Neural cell (in vitro differentiated cells): ENCODE measurements at regions not wholly inside any gene's neighbourhood (a gene's known extent, or its start where the extent isn't known, plus 50 kb on each side); places are given as distances from the start of the nearest gene placed in this dataset.

Experiments
- EP300 ChIP-seq: fragments of 450-650 bp; conservative IDR thresholded peaks from 2 replicates; pipeline ENCODE4 v1.6.1; 2014; ENCODE audit warnings: antibody characterized with exemption, mild to moderate bottlenecking, moderate library complexity; ENCODE audit not compliant: poor library complexity, severe bottlenecking
- EZH2 ChIP-seq: fragments of 200-600, 300-800 bp; shearing (Covaris generic), sonication (generic); IDR thresholded peaks from 2 replicates; pipeline ENCODE4 v1.6.1; 2014; ENCODE audit warnings: antibody characterized with exemption, low read length, borderline replicate concordance, mild to moderate bottlenecking; ENCODE audit not compliant: insufficient read depth, poor library complexity, severe bottlenecking
- POLR2AphosphoS5 ChIP-seq: IDR thresholded peaks from 2 replicates; pipeline ENCODE4 v1.6.1; 2012
- RAD21 ChIP-seq: fragments of 450-650 bp; conservative IDR thresholded peaks from 2 replicates; pipeline ENCODE4 v1.6.1; 2014; ENCODE audit warnings: antibody characterized with exemption, mild to moderate bottlenecking, moderate library complexity
- TF ChIP-seq, protein P1 (sequence below): fragments of 450-650 bp; IDR thresholded peaks from 2 replicates; pipeline ENCODE4 v1.5.1; 2014; ENCODE audit warnings: antibody characterized with exemption, mild to moderate bottlenecking, moderate library complexity; ENCODE audit not compliant: poor library complexity, severe bottlenecking
- TF ChIP-seq, protein P2 (sequence below): IDR thresholded peaks from 2 replicates; pipeline ENCODE4 v1.6.1; 2012; ENCODE audit warnings: borderline replicate concordance

- TF ChIP-seq, protein P1, sequence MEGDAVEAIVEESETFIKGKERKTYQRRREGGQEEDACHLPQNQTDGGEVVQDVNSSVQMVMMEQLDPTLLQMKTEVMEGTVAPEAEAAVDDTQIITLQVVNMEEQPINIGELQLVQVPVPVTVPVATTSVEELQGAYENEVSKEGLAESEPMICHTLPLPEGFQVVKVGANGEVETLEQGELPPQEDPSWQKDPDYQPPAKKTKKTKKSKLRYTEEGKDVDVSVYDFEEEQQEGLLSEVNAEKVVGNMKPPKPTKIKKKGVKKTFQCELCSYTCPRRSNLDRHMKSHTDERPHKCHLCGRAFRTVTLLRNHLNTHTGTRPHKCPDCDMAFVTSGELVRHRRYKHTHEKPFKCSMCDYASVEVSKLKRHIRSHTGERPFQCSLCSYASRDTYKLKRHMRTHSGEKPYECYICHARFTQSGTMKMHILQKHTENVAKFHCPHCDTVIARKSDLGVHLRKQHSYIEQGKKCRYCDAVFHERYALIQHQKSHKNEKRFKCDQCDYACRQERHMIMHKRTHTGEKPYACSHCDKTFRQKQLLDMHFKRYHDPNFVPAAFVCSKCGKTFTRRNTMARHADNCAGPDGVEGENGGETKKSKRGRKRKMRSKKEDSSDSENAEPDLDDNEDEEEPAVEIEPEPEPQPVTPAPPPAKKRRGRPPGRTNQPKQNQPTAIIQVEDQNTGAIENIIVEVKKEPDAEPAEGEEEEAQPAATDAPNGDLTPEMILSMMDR = no peak
- TF ChIP-seq EZH2 (no peak), POLR2AphosphoS5 (no peak), RAD21 (no peak), EP300 (no peak)
- TF ChIP-seq, protein P2, sequence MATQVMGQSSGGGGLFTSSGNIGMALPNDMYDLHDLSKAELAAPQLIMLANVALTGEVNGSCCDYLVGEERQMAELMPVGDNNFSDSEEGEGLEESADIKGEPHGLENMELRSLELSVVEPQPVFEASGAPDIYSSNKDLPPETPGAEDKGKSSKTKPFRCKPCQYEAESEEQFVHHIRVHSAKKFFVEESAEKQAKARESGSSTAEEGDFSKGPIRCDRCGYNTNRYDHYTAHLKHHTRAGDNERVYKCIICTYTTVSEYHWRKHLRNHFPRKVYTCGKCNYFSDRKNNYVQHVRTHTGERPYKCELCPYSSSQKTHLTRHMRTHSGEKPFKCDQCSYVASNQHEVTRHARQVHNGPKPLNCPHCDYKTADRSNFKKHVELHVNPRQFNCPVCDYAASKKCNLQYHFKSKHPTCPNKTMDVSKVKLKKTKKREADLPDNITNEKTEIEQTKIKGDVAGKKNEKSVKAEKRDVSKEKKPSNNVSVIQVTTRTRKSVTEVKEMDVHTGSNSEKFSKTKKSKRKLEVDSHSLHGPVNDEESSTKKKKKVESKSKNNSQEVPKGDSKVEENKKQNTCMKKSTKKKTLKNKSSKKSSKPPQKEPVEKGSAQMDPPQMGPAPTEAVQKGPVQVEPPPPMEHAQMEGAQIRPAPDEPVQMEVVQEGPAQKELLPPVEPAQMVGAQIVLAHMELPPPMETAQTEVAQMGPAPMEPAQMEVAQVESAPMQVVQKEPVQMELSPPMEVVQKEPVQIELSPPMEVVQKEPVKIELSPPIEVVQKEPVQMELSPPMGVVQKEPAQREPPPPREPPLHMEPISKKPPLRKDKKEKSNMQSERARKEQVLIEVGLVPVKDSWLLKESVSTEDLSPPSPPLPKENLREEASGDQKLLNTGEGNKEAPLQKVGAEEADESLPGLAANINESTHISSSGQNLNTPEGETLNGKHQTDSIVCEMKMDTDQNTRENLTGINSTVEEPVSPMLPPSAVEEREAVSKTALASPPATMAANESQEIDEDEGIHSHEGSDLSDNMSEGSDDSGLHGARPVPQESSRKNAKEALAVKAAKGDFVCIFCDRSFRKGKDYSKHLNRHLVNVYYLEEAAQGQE = no peak
Observed at GRCh38 chr2:57452634-57453033, 594.0 kb upstream of the VRK2 start.
